ENCODE measurements at regions not wholly inside any gene's neighbourhood (a gene's known extent, or its start where the extent isn't known, plus 50 kb on each side); places are given as distances from the start of the nearest gene placed in this dataset.

DNA sequence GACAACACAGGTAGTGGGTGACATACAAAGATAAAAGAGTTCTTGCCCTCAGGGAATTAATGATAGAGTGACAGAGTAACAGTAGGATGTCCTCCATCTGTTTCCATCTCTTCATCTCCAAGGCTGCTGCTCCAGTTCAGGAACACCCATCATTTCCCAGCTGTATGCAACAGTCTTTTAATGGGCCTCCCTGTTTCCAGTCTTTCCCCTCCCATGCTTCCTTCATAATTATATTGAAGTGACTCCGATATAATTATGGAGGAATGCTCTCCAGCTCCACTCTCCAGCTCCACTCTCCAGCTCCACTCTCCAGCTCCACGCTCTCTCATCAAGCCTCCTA, 65.3 kb upstream of the MSN start:
- TF ChIP-seq, protein P1, sequence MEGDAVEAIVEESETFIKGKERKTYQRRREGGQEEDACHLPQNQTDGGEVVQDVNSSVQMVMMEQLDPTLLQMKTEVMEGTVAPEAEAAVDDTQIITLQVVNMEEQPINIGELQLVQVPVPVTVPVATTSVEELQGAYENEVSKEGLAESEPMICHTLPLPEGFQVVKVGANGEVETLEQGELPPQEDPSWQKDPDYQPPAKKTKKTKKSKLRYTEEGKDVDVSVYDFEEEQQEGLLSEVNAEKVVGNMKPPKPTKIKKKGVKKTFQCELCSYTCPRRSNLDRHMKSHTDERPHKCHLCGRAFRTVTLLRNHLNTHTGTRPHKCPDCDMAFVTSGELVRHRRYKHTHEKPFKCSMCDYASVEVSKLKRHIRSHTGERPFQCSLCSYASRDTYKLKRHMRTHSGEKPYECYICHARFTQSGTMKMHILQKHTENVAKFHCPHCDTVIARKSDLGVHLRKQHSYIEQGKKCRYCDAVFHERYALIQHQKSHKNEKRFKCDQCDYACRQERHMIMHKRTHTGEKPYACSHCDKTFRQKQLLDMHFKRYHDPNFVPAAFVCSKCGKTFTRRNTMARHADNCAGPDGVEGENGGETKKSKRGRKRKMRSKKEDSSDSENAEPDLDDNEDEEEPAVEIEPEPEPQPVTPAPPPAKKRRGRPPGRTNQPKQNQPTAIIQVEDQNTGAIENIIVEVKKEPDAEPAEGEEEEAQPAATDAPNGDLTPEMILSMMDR (optimal IDR thresholded peaks at IDR 0.05 in 1 of 3, IDR thresholded peaks at IDR 0.05 in 1 of 3, conservative IDR thresholded peaks at IDR 0.05 in 1 of 3; ENCODE audit: extremely low read depth in 1 of 3, insufficient read depth in 2 of 3, low read length in 3 of 3) = no peak
- no peak for TF ChIP-seq EZH2 (IDR thresholded peaks at IDR 0.05; ENCODE audit: low read length)
